DMS53 (cell line): ENCODE measurements at regions not wholly inside any gene's neighbourhood (a gene's known extent, or its start where the extent isn't known, plus 50 kb on each side); places are given as distances from the start of the nearest gene placed in this dataset.
"Not testable (repeated sequence)": the region's sequence is repeated elsewhere in the genome, so short reads cannot be mapped to it uniquely, and the experiment has no call there.

ENCODE experiments used
- DNase-seq: peaks from one replicate; lab custom pipeline; 2025; lab: John Stamatoyannopoulos, UW

DNA sequence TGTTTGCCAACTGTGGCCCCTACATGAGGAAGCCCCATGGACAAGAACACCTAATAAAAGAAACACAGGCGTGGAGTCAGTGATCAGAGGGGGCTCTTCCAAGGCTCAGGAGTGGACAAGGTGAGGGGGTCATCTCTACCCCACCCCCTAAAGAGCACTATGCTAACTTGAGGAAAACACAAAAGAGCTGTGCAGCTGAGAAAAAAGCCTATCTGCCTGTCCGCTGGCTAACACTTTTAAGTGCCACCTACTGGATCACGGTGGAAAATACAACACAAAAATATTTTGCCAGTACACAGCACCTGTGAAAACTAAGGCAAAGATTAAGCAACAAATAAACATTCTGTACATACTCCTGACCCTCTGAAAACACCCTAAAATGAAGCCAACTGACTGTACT is 53.1 kb upstream of the COBL start:
- peak; percentile 69 for DNase-seq

DNA sequence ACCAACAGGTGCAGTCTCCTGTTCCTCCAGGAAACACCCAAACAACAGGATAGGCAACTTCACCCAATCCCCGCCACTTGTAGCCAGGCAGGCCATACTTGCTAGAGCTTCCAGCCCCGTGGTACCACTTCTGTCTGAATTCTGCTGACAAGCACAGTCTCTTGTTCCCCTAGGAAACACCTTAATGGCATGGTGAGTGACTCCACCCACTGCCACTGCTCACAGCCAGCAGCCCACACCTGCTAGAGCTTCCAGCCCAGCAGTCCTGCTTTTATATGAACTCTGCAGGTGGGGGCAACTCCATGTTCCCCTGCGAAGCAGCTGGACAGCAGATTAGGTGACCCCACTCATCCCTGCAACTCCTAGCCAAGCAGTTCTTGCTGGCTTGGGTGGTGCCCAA is 52.6 kb upstream of the COBL start:
- not testable (repeated sequence) for DNase-seq

DNA sequence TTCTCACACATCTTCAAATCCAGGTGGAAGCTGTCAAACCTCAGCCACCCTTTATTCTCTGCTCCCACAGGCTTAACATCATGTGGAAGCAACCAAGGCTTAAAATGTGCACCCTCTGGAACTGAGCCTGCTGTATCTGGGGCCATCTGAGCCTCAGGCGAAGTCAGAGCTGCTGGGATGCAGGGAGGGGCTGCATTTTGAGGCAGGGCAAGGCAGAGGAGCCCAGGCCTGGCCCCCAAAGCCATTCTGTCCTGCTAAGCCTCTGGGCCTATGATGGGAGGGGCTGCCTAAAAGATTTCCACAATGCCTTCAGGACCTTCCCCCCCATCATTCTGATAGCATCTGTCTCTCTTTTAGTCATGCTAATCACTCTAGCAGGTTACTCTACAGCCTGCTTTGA is 51.7 kb upstream of the COBL start:
- no peak for DNase-seq

DNA sequence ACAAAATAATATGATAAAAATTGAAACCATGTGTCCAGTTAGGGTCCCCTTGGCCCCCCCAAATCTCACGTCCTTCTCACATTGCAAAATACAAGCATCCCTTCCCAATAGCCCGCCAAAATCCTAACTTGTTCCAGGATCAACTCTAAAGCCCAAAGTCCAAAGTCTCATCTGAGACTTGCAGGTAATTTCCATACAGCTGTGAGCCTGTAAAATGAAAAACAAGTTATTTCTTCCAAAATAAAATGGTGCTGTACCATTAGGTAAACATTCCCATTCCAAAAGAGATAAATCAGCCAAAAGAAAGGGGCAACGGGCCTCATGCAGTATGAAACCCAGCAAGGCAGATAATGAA is 51.0 kb upstream of the COBL start:
- DNase-seq, result no peak

DNA sequence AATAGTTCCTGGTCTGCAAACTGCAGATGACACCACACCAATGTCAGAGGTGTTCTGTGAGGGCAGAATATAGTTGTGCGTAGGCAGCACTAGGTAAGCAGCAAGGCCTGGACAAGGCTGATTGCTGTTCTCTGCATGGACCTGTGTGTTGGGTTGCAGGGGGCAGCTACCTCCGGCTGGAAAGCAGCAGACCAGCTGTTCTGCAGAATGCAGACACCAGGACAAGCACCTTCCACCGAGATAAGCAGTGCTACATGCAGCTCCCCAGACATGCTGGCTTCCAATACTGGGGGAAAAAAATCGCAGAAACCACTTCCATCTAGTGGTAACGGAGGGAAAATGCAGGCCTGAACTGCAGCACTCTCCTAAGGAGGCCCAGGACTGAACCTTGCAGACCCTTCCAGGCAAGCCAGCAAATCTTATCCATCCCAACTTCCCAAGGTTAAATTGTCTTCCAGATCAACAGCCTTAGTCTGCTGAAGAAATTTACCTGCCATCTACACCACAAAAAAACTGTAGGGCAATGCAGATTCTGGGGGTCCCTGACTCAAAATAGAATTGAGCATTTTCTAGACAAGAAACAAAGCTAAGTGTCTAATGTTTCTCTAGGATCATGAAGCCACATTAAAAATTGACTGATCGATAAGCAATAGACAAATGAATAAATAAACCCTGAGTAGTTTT is 50.5 kb upstream of the COBL start:
- DNase-seq, result peak; percentile 87
